ENCODE measurements at regions not wholly inside any gene's neighbourhood (a gene's known extent, or its start where the extent isn't known, plus 50 kb on each side); places are given as distances from the start of the nearest gene placed in this dataset.

DNA sequence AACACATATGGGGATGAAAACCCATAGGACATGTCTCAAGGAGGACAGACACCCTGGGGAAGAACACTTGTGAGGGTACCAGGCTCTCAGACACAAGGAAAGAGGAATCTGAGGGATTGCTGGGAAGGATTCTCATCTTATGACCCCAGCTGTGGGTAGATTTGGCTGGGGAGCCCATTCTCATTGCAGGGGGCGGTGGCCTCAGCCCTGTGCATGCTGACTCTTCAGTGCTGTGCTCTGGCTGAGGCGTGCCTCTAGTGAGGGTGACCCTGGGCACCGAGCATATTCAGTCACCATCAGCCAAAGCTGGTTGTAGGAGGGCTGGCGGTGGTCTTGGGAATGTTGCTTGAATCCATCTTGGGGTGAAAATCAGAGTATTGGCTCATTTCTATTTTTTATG lies 140.7 kb downstream of the TM9SF2 start:
- no peak for DNase-seq (ENCODE audit: low read depth)
- no peak overlapping the region for H3K4me3 ChIP-seq (ENCODE audit: low read depth, low read length)
- TF ChIP-seq, protein P1, sequence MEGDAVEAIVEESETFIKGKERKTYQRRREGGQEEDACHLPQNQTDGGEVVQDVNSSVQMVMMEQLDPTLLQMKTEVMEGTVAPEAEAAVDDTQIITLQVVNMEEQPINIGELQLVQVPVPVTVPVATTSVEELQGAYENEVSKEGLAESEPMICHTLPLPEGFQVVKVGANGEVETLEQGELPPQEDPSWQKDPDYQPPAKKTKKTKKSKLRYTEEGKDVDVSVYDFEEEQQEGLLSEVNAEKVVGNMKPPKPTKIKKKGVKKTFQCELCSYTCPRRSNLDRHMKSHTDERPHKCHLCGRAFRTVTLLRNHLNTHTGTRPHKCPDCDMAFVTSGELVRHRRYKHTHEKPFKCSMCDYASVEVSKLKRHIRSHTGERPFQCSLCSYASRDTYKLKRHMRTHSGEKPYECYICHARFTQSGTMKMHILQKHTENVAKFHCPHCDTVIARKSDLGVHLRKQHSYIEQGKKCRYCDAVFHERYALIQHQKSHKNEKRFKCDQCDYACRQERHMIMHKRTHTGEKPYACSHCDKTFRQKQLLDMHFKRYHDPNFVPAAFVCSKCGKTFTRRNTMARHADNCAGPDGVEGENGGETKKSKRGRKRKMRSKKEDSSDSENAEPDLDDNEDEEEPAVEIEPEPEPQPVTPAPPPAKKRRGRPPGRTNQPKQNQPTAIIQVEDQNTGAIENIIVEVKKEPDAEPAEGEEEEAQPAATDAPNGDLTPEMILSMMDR (IDR thresholded peaks at IDR 0.05; ENCODE audit: low read depth, low read length) = no peak
- TF ChIP-seq POLR2A (IDR thresholded peaks at IDR 0.05; ENCODE audit: extremely low read depth, insufficient read length) (no peak), MYC (IDR thresholded peaks at IDR 0.05; ENCODE audit: low read depth, low read length) (no peak)
- TF ChIP-seq, protein P2, sequence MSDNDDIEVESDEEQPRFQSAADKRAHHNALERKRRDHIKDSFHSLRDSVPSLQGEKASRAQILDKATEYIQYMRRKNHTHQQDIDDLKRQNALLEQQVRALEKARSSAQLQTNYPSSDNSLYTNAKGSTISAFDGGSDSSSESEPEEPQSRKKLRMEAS (IDR thresholded peaks at IDR 0.05; ENCODE audit: low read depth, low read length) = no peak

DNA sequence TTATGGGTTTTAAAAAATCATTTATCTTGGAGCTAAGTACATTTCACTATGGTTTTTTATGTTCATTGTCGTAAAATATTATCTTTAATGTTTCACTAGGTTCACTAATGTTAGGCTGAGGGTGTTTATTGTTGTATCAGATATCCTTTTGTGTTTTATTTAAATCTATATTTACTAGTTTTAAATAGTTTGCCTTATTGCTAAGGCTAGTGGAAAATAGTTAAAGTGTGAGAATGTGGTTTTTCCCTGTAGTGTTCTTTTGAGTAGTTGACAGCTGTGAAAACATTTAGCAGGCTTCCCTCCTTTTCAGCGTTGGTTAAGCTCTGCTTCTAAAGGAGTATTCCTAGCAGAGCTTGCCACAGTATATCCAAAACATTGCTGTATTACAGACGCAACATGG lies 139.0 kb downstream of the TM9SF2 start:
- H3K4me3 ChIP-seq (ENCODE audit: low read depth, low read length) = no peak overlapping the region
- DNase-seq (ENCODE audit: low read depth) = no peak
- TF ChIP-seq, protein P2 (IDR thresholded peaks at IDR 0.05; ENCODE audit: low read depth, low read length) = no peak
- no peak for TF ChIP-seq POLR2A (IDR thresholded peaks at IDR 0.05; ENCODE audit: extremely low read depth, insufficient read length)
- TF ChIP-seq, protein P1 (IDR thresholded peaks at IDR 0.05; ENCODE audit: low read depth, low read length) = no peak
- TF ChIP-seq MYC (IDR thresholded peaks at IDR 0.05; ENCODE audit: low read depth, low read length) = no peak

DNA sequence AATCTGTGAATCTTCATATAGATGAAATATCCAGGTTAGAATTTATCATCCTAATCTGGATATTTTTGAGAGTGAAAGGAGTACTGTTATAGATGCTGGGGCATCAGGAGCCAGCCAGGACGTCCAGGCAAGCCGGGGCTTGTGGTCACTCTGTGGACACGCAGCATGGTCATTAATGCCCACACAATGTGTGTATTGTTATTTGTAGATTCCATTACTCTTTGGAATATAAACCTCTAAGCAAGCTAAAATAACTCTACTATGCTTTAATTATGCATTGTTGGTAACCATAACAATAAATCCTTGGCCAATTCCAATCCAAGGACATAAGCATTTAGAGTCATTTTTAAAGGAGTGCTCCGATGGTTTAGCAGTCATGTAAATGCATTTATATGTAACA lies 137.9 kb downstream of the TM9SF2 start:
- DNase-seq (ENCODE audit: low read depth) = no peak
- TF ChIP-seq, protein P2 (IDR thresholded peaks at IDR 0.05; ENCODE audit: low read depth, low read length) = no peak
- TF ChIP-seq MYC (IDR thresholded peaks at IDR 0.05; ENCODE audit: low read depth, low read length) (no peak), POLR2A (IDR thresholded peaks at IDR 0.05; ENCODE audit: extremely low read depth, insufficient read length) (no peak)
- TF ChIP-seq, protein P1 (IDR thresholded peaks at IDR 0.05; ENCODE audit: low read depth, low read length) = no peak
- no peak overlapping the region for H3K4me3 ChIP-seq (ENCODE audit: low read depth, low read length)

DNA sequence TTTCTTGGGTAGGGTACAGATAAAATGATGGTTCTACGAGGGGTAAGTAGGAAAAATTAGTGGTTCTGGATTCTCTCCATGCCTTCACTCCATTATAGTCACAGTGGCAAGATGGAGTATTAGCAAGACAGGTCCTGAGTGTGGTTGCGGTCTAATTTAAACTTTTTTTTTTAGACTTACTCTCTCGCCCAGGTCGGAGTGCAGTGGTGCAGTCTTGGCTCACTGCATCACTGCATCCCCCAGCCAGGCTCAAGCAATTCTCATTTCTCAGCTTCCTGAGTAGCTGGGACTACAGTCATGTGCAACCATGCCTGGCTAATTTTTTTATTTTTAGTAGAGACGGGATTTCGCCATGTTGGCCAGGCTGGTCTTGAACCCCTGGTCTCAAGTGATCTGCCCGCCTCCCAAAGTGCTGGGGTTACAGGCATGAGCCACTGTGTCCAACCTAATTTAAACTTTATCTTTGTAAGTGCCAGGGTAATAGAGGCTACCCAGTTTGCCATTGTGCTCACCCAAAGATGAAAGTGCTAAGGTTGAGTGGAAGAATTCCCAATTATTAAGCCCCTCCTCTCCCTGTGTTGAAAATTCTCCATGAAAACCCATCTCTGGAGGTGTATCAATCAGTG lies 135.6 kb downstream of the TM9SF2 start:
- H3K4me3 ChIP-seq (ENCODE audit: low read depth, low read length) = no peak overlapping the region
- no peak for DNase-seq (ENCODE audit: low read depth)
- TF ChIP-seq MYC (IDR thresholded peaks at IDR 0.05; ENCODE audit: low read depth, low read length) (no peak), POLR2A (IDR thresholded peaks at IDR 0.05; ENCODE audit: extremely low read depth, insufficient read length) (no peak)
- TF ChIP-seq, protein P2 (IDR thresholded peaks at IDR 0.05; ENCODE audit: low read depth, low read length) = no peak
- TF ChIP-seq, protein P1 (IDR thresholded peaks at IDR 0.05; ENCODE audit: low read depth, low read length) = no peak

DNA sequence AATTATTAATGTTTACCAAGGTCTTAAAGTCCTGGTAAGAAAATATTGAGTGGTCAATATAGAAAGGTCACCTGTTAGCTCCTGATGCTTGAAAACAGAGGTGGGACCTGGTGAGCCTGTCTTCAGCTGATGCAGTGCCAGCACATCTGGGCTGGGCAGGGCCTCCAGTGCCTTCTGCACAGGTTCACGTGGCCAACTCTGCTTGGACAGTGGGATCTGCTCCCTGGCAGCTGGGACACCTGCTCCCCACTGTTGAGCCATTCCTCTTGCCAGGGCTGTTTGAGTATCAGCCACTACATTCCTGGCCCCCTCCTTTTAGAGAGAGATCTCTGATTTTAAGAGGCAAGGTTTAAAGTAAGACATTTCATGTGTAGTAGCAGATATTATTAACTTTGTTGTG lies 135.0 kb downstream of the TM9SF2 start:
- TF ChIP-seq MYC (IDR thresholded peaks at IDR 0.05; ENCODE audit: low read depth, low read length) = no peak
- H3K4me3 ChIP-seq (ENCODE audit: low read depth, low read length) = no peak overlapping the region
- no peak for DNase-seq (ENCODE audit: low read depth)

DNA sequence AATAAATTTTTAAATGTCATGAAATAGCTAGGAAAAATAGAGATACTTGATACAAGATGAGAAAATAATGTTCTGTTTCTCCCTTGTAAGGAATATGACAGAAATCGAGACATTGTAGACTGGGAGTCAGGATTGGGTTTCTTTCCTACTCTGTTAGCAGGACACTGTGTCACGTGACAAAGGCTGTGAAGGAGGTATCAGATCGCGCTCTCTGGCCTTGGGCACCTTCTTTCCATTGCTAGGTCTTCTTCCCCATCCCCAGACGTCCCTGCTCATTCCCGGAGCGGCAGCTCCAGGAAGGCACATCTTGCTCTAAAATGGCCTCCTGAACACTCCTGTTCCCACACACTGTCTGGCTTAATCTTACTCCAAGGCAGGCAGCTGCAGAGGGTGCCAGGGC lies 133.4 kb downstream of the TM9SF2 start:
- no peak for DNase-seq (ENCODE audit: low read depth)
- H3K4me3 ChIP-seq (ENCODE audit: low read depth, low read length) = no peak overlapping the region
- TF ChIP-seq, protein P2 (IDR thresholded peaks at IDR 0.05; ENCODE audit: low read depth, low read length) = no peak
- TF ChIP-seq POLR2A (IDR thresholded peaks at IDR 0.05; ENCODE audit: extremely low read depth, insufficient read length) = no peak
- no peak for TF ChIP-seq MYC (IDR thresholded peaks at IDR 0.05; ENCODE audit: low read depth, low read length)
- TF ChIP-seq, protein P1 (IDR thresholded peaks at IDR 0.05; ENCODE audit: low read depth, low read length) = no peak
